ENCODE measurements at regions not wholly inside any gene's neighbourhood (a gene's known extent, or its start where the extent isn't known, plus 50 kb on each side); places are given as distances from the start of the nearest gene placed in this dataset.

- no TSS peak for BruUV-seq (replicated peaks)
- DNase-seq (no peak), ATAC-seq (ENCODE audit: low read depth) (no peak)
- intact Hi-C loops (cut with micrococcal nuclease) (no loop called here), dilution Hi-C loops (cut with HindIII; ENCODE audit: low sequenced_read_pairs, unreplicated experiment) (no loop called here), in situ Hi-C loops (cut with MboI; ENCODE audit: low sequenced_read_pairs) (no loop called here)
- POLR2A ChIA-PET (ENCODE audit: unreplicated experiment), result no interaction called here
- no peak overlapping the region for H2AK9ac ChIP-seq (replicated peaks; ENCODE audit: low read depth, low read length, poor library complexity)
- H2BK20ac ChIP-seq (ENCODE audit: low read depth, low read length), result no peak overlapping the region
- H3K18ac ChIP-seq (ENCODE audit: low read depth, low read length), result no peak overlapping the region
- H2AK5ac ChIP-seq (ENCODE audit: low read depth, low read length), result no peak overlapping the region
- no peaks in the 10 kb centered on the region for H3K9me1 ChIP-seq (ENCODE audit: insufficient read depth, low read length)
- no peak overlapping the region for H2BK5ac ChIP-seq (ENCODE audit: low read depth, low read length, poor library complexity, severe bottlenecking)
- H3K23ac ChIP-seq (ENCODE audit: low read depth, low read length), result no peak overlapping the region
- H3K56ac ChIP-seq (ENCODE audit: extremely low read depth, insufficient read depth, low read length), result no peak overlapping the region
- H4K8ac ChIP-seq (ENCODE audit: low read depth in 2 of 2, low read length in 2 of 2), result no peak overlapping the region
- peaks cover 23% of the 10 kb centered on the region for H3K27me3 ChIP-seq (ENCODE audit: control insufficient read depth, insufficient read depth, low read length)
- no peak overlapping the region for H2BK120ac ChIP-seq (ENCODE audit: low read depth, low read length)
- H2AFZ ChIP-seq (replicated peaks; ENCODE audit: low read length, poor library complexity), result no peak overlapping the region
- H3K27ac ChIP-seq (ENCODE audit: insufficient read depth, low read length), result no peak overlapping the region
- WGBS, 2 experiments (ENCODE audit: extremely low coverage in 2 of 2, insufficient read length in 1 of 2), result no CpG with 5 or more reads among the region's 2 CpGs
- no peak overlapping the region for H3K4ac ChIP-seq (ENCODE audit: low read depth, low read length)
- H3K79me1 ChIP-seq (ENCODE audit: low read depth in 1 of 2, low read length in 2 of 2), result no peaks in the 10 kb centered on the region
- no peak overlapping the region for H3K14ac ChIP-seq (replicated peaks; ENCODE audit: low read depth, low read length)
- no peak overlapping the region for H4K91ac ChIP-seq (ENCODE audit: insufficient read depth, low read depth, low read length)
- TF ChIP-seq ELK1 (IDR thresholded peaks at IDR 0.05; ENCODE audit: borderline replicate concordance, low read depth, low read length) (no peak), CEBPB (IDR thresholded peaks at IDR 0.05; ENCODE audit: low read depth, low read length) (no peak), MXI1 (IDR thresholded peaks at IDR 0.05; ENCODE audit: borderline replicate concordance, low read depth, low read length) (no peak), RFX5 (IDR thresholded peaks at IDR 0.05; ENCODE audit: low read depth, low read length) (no peak), CHD1 (IDR thresholded peaks at IDR 0.05; ENCODE audit: low read depth, low read length) (no peak), FOS (IDR thresholded peaks at IDR 0.05; ENCODE audit: low read depth, low read length) (no peak), USF2 (IDR thresholded peaks at IDR 0.05; ENCODE audit: low read depth, low read length) (no peak), POLR2A (IDR thresholded peaks at IDR 0.05; ENCODE audit: low read depth, low read length) (no peak), MAZ (IDR thresholded peaks at IDR 0.05; ENCODE audit: borderline replicate concordance, low read depth, low read length) (no peak), RCOR1 (IDR thresholded peaks at IDR 0.05; ENCODE audit: insufficient replicate concordance, low read length) (no peak), NFE2L2 (IDR thresholded peaks at IDR 0.05; ENCODE audit: low read depth, low read length) (no peak), RAD21 (IDR thresholded peaks at IDR 0.05; ENCODE audit: low read length) (no peak), MAFK (IDR thresholded peaks at IDR 0.05; ENCODE audit: low read depth, low read length) (no peak), SMC3 (IDR thresholded peaks at IDR 0.05; ENCODE audit: low read depth, low read length) (no peak), CTCF (conservative IDR thresholded peaks at IDR 0.05; ENCODE audit: low read depth, low read length) (no peak)
- no peaks in the 10 kb centered on the region for H3K36me3 ChIP-seq (ENCODE audit: control insufficient read depth, insufficient read depth, low read length)
- H2BK15ac ChIP-seq (ENCODE audit: low read depth, low read length), result no peak overlapping the region
- no peaks in the 10 kb centered on the region for H4K20me1 ChIP-seq (ENCODE audit: insufficient read depth, low read length)
- H3K4me1 ChIP-seq (ENCODE audit: control insufficient read depth, insufficient read depth, low read length), result peaks cover 2% of the 10 kb centered on the region; the same call in 1 of the 2 replicates
- CTCF ChIA-PET, result no interaction called here
- H3K9me3 ChIP-seq (ENCODE audit: control insufficient read depth, insufficient read depth, low read length), result 0 out of 2 replicates have a peak, but pooled peaks cover 3% of the 10 kb centered on the region
- no peak overlapping the region for H3K9ac ChIP-seq (ENCODE audit: low read depth, low read length)
- no peak overlapping the region for H4K5ac ChIP-seq (ENCODE audit: low read depth, low read length)
- H3K4me3 ChIP-seq (ENCODE audit: insufficient read depth, low read depth, low read length), result no peak overlapping the region
- H3K4me2 ChIP-seq (ENCODE audit: low read depth, low read length), result no peak overlapping the region
These were observed 63.7 kb upstream of the PRSS3 start for GRCh38 chr9:33731625-33732024.

Measured in IMR-90 (cell line).